ENCODE measurements at regions not wholly inside any gene's neighbourhood (a gene's known extent, or its start where the extent isn't known, plus 50 kb on each side); places are given as distances from the start of the nearest gene placed in this dataset.

- no peak for TF ChIP-seq EZH2 (IDR thresholded peaks at IDR 0.05; ENCODE audit: low read length, missing control alignments)
- no peak for TF ChIP-seq CTCF (conservative IDR thresholded peaks at IDR 0.05 in 1 of 2, IDR thresholded peaks at IDR 0.05 in 1 of 2; ENCODE audit: low read depth in 1 of 2, low read length in 2 of 2)
Measured at GRCh38 chr5:108560581-108560980, 178.7 kb upstream of the FBXL17 start.

Measured in fibroblast of lung (primary cell).